Coronary artery (tissue), 2 donors: ENCODE measurements at regions not wholly inside any gene's neighbourhood (a gene's known extent, or its start where the extent isn't known, plus 50 kb on each side); places are given as distances from the start of the nearest gene placed in this dataset.

ENCODE experiments used
- DNase-seq: peaks from one replicate; pipeline ENCODE4 v3.0.0-alpha.2; 2017; ENCODE audit warnings: low spot score
- H3K27ac ChIP-seq, 2 donors: fragments of 200-600 bp; sonication (generic); one replicate each; pipeline ENCODE4 v1.5.1; 2016 to 2019
- H3K4me3 ChIP-seq: fragments of 200-600 bp; sonication (generic); 2 replicates; pipeline ENCODE4 v1.5.1; 2016; ENCODE audit warnings: mild to moderate bottlenecking, moderate library complexity
- CTCF ChIP-seq: fragments of 200-600 bp; sonication (generic); IDR thresholded peaks from one replicate; pipeline ENCODE4 v1.5.1; 2019; ENCODE audit warnings: antibody characterized with exemption

- no peak for TF ChIP-seq CTCF
- no peak overlapping the region for H3K27ac ChIP-seq
- H3K4me3 ChIP-seq, result no peak overlapping the region
- no peak for DNase-seq
Observed at GRCh38 chr16:82364690-82365089, 194.7 kb upstream of the MPHOSPH6 start.

- DNase-seq, result no peak
- H3K4me3 ChIP-seq, result no peak overlapping the region
- no peak for TF ChIP-seq CTCF
- no peak overlapping the region for H3K27ac ChIP-seq
Observed at GRCh38 chr16:82363026-82363816, 193.2 kb upstream of the MPHOSPH6 start.

GRCh38 chr16:82361885-82362284, 191.9 kb upstream of the MPHOSPH6 start:
- H3K4me3 ChIP-seq, result no peak overlapping the region
- no peak overlapping the region for H3K27ac ChIP-seq
- no peak for DNase-seq
- TF ChIP-seq CTCF, result no peak

- Histone ChIP-seq H3K4me3 (no peak overlapping the region), H3K27ac (no peak overlapping the region)
- TF ChIP-seq CTCF, result no peak
- no peak for DNase-seq
Observed at GRCh38 chr16:82360024-82360783, 190.2 kb upstream of the MPHOSPH6 start.

GRCh38 chr16:82358606-82359221, 188.7 kb upstream of the MPHOSPH6 start:
- no peak for DNase-seq
- no peak overlapping the region for H3K27ac ChIP-seq
- no peak overlapping the region for H3K4me3 ChIP-seq
- no peak for TF ChIP-seq CTCF

GRCh38 chr16:82358161-82358560, 188.1 kb upstream of the MPHOSPH6 start:
- DNase-seq, result no peak
- Histone ChIP-seq H3K27ac (no peak overlapping the region), H3K4me3 (no peak overlapping the region)
- no peak for TF ChIP-seq CTCF
